ENCODE measurements at regions not wholly inside any gene's neighbourhood (a gene's known extent, or its start where the extent isn't known, plus 50 kb on each side); places are given as distances from the start of the nearest gene placed in this dataset.
"Not testable (repeated sequence)": the region's sequence is repeated elsewhere in the genome, so short reads cannot be mapped to it uniquely, and the experiment has no call there.

GRCh38 chr10:114872519-114873087 lies 51.0 kb downstream of the FHIP2A start:
- no peaks in the 10 kb centered on the region for H3K36me3 Mint-ChIP-seq
- peaks cover 22% of the 10 kb centered on the region for H3K4me1 Mint-ChIP-seq (ENCODE audit: unreplicated experiment)
- H3K27me3 Mint-ChIP-seq, result peaks cover 11% of the 10 kb centered on the region
- H3K4me3 Mint-ChIP-seq, result no peak overlapping the region
- DNase-seq (ENCODE audit: extremely low spot score, unreplicated experiment), result no peak
- H3K27ac Mint-ChIP-seq, result no peak overlapping the region
- TF ChIP-seq CTCF (conservative IDR thresholded peaks at IDR 0.05), result no peak
- no peaks in the 10 kb centered on the region for H3K9me3 Mint-ChIP-seq

GRCh38 chr10:114874827-114875411 lies 53.3 kb downstream of the FHIP2A start:
- peaks cover 16% of the 10 kb centered on the region for H3K4me1 Mint-ChIP-seq (ENCODE audit: unreplicated experiment)
- TF ChIP-seq CTCF (conservative IDR thresholded peaks at IDR 0.05), result peak; percentile 45
- no peaks in the 10 kb centered on the region for H3K9me3 Mint-ChIP-seq
- H3K27me3 Mint-ChIP-seq, result peaks cover 11% of the 10 kb centered on the region
- no peak overlapping the region for H3K27ac Mint-ChIP-seq
- DNase-seq (ENCODE audit: extremely low spot score, unreplicated experiment), result no peak
- H3K4me3 Mint-ChIP-seq, result no peak overlapping the region
- H3K36me3 Mint-ChIP-seq, result no peaks in the 10 kb centered on the region

GRCh38 chr10:114875590-114876081 lies 54.1 kb downstream of the FHIP2A start:
- not testable (repeated sequence) for H3K36me3 Mint-ChIP-seq
- H3K4me1 Mint-ChIP-seq (ENCODE audit: unreplicated experiment), result peaks cover 12% of the 10 kb centered on the region
- peaks cover 11% of the 10 kb centered on the region for H3K27me3 Mint-ChIP-seq

GRCh38 chr10:114876169-114876568 lies 54.6 kb downstream of the FHIP2A start:
- TF ChIP-seq CTCF (conservative IDR thresholded peaks at IDR 0.05), result no peak
- Mint-ChIP-seq H3K9me3 (no peaks in the 10 kb centered on the region), H3K4me3 (no peak overlapping the region), H3K36me3 (no peaks in the 10 kb centered on the region), H3K27ac (no peak overlapping the region), H3K4me1 (ENCODE audit: unreplicated experiment) (peaks cover 16% of the 10 kb centered on the region), H3K27me3 (peaks cover 11% of the 10 kb centered on the region)
- no peak for DNase-seq (ENCODE audit: extremely low spot score, unreplicated experiment)

More at GRCh38 chr10:114875590-114876081, 54.1 kb downstream of the FHIP2A start:
- DNase-seq (ENCODE audit: extremely low spot score, unreplicated experiment); H3K4me3 Mint-ChIP-seq; H3K9me3 Mint-ChIP-seq; H3K27ac Mint-ChIP-seq: not testable (repeated sequence)

- peaks cover 22% of the 10 kb centered on the region for H3K4me1 Mint-ChIP-seq (ENCODE audit: unreplicated experiment)
- H3K27me3 Mint-ChIP-seq, result peaks cover 11% of the 10 kb centered on the region
- no peaks in the 10 kb centered on the region for H3K9me3 Mint-ChIP-seq
- H3K36me3 Mint-ChIP-seq, result no peaks in the 10 kb centered on the region
- no peak for DNase-seq (ENCODE audit: extremely low spot score, unreplicated experiment)
- no peak overlapping the region for H3K27ac Mint-ChIP-seq
- H3K4me3 Mint-ChIP-seq, result no peak overlapping the region
- TF ChIP-seq CTCF (conservative IDR thresholded peaks at IDR 0.05), result peak; percentile 84
These were observed 55.2 kb downstream of the FHIP2A start for GRCh38 chr10:114876602-114877300.

- no peak overlapping the region for H3K27ac Mint-ChIP-seq
- TF ChIP-seq CTCF (conservative IDR thresholded peaks at IDR 0.05), result no peak
- H3K36me3 Mint-ChIP-seq, result no peaks in the 10 kb centered on the region
- peaks cover 11% of the 10 kb centered on the region for H3K27me3 Mint-ChIP-seq
- no peaks in the 10 kb centered on the region for H3K9me3 Mint-ChIP-seq
- no peak overlapping the region for H3K4me3 Mint-ChIP-seq
- peaks cover 27% of the 10 kb centered on the region for H3K4me1 Mint-ChIP-seq (ENCODE audit: unreplicated experiment)
- DNase-seq (ENCODE audit: extremely low spot score, unreplicated experiment), result no peak
These were observed 55.7 kb downstream of the FHIP2A start for GRCh38 chr10:114877301-114877644.

Measured in type B pancreatic cell (in vitro differentiated cells).